ENCODE measurements at regions not wholly inside any gene's neighbourhood (a gene's known extent, or its start where the extent isn't known, plus 50 kb on each side); places are given as distances from the start of the nearest gene placed in this dataset.

DNA sequence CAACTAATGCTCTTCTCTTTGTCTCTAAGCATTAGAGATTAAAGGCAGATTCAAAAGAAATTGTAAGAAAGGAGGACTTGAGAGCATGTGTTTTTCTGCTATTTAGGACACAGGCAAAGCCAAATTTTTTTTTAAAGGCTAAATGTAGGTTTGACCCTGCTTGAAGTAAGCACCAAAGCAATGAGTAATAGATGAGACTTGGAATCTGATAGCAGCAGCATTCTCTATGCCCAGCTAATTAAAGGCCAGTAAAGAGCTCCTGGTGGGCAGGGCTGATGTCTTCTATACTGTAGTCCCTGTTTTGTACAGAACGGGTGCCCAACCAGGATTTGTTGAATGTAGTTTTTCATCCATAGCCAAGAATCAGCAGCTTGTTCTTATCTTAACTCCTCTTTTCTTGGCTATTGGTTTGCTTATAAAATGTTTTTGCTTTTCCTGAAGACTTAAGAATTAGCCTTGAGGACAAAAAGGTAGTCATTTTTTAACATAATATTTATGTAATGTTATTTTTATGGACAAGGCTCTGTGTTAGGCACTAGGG, 179.6 kb downstream of the LMO4 start:
- DNase-seq (ENCODE audit: low read depth in 2 of 2), result no peak

DNA sequence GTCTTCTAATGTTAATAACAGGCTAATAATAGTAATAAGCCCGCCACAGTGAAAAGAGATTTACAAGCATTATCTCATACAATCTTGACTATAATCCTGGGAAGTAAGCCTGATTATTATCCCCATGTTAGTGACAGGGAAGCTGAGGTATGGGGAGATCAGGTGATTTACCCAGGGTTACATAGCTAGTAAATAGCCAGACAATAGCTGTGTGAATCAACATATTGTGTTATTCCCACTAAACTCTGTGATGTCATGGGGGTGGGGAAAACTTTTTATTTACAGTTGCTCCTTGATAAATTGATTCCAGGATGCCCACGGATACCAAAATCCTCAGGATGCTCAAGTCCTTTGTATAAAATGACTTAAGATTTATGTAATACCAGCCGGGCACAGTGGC, 181.9 kb downstream of the LMO4 start:
- no peak for DNase-seq (ENCODE audit: low read depth in 2 of 2)

DNA sequence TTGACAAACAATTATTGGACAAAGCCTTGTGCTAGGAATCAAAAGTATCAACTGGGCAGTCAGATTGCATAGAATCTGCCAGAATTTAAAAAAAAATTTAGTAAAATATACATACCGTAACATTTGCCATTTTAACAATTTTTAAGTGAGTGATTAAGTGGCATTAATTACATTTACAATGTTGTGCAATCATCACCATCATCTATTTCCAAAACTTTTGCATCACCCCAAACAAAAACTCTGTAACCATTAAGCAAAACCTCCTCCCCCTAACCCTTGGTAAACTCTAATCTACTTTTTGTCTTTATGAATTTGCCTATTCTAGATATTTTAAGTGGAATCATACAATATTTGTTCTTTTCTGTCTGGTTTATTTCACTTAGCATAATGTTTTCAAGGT, 182.8 kb downstream of the LMO4 start:
- no peak for DNase-seq (ENCODE audit: low read depth in 2 of 2)

DNA sequence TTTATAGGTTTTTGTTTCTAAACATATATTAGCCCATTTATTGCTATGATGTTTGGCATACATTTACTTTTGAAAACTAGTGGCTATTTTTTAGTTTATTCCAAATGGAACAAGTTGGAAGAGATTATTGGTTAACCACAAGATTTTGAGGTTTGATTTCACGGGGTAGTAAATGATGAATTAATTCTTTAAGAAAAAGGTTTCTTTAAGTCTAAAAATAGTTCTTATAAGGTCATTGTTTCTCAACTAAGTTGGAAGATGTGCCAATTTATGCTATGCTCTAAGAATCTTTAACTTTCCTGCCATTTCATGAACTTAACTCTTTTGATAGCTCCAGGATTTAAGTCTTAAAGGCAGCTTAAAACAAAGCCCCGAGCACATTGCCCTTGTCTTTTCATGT, 183.8 kb downstream of the LMO4 start:
- DNase-seq (ENCODE audit: low read depth in 2 of 2), result no peak

DNA sequence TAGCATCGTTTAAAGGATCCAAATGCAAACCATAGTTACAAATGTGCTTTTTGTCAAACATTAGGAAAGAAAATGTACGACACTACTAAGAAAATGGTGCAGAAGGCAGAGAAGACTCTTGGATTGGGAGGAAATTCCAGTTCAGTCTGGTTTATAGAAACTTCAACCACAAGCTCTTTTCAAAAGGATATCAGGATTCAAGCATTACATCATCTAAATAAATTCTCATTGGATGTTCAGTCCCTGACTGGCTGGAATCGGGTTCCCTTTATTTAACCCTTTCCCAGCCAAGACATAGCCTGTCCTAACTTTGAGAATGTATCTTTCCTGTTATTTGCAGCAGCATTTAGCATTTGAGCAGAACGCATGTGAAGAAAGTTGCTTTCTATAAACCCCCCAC, 184.6 kb downstream of the LMO4 start:
- DNase-seq (ENCODE audit: low read depth in 2 of 2), result no peak

DNA sequence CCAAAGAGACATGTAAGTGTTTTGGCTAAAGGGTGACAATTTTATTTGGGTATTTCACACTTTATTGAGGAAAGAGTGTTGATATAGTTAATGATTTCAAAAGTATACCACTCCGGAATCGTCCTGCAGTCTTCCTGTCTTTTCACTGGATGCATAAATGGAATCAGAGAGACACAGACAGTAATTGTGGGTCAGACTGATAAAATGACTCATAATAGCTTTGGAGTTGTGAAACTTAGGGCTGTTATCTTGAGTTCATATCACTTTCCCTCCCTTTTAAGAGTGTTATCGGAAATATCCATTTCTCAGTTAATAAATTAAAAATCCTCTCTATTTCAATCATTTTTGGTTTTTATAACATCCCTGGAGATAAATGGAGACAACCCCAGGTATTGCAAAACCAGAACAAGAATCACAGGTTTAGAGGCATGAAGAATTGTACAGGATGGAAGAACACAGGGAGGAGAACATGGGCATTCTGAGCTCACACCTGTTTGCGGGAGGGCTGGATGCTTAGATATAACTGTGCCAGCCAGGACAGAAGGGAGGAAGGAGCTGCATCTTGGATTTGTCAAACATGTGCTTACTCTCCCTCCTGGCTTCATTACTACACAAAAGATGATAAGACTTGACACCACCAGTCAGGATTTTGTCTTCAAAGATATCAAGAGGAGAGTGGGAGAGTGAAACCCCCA, 185.4 kb downstream of the LMO4 start:
- DNase-seq (ENCODE audit: low read depth in 2 of 2), result no peak

DNA sequence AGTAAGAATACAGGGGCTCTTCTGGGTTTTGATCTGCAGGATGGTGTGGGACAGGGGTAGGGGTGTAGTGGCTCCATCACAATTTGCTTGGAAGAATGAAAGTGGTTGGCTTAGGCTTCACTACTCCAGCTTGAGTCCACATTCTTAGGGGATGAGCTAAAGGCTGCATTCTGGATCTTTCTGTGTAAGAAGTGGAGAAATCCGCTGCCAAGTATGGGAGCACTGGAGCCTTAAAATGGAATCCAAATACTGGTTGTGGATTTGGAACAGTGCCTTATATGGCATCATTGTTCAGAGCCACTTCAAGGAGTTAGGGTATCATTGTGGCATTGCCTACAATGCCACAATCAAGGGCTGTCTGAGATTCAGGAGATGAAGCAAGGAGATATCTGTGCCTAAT, 187.1 kb downstream of the LMO4 start:
- DNase-seq (ENCODE audit: low read depth in 2 of 2), result no peak

DNA sequence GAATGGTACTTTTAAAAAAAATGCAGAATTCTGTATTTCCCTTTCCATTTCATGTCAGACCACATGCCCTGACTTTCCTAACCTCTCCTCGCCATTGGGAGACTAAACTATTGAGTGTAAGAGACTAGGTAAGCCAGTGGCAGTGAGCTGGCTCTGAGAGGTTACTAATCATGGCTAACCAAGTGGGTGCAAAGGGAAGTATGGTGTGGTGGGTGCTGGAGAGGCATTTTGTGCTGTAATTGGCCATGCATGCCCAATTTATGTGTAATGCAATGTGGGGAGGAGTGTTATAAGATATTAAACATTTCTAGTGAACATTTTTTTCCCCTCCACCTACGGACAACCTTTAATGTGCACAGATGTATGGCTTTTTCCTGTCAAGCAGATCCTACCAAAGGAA, 190.1 kb downstream of the LMO4 start:
- DNase-seq (ENCODE audit: low read depth in 2 of 2), result no peak

DNA sequence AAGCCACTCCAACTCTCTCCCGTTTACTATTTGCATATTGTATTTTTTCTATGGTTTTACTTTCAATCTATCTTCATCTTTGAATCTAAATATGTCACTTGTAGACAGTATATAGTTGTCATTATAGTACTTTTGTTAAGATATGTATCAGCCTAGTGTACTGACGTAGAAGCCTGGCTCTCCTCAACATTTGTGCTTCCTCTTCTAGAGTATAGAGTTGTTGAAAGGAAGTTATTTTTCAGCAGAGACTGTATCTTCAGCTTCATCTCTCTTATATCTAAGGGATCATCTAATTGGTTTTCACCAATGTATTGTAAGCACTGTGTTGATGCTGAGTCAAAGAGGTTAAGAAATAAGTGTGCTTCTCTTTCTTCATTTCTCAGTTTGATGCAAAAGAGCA, 192.8 kb downstream of the LMO4 start:
- DNase-seq (ENCODE audit: low read depth in 2 of 2), result no peak

DNA sequence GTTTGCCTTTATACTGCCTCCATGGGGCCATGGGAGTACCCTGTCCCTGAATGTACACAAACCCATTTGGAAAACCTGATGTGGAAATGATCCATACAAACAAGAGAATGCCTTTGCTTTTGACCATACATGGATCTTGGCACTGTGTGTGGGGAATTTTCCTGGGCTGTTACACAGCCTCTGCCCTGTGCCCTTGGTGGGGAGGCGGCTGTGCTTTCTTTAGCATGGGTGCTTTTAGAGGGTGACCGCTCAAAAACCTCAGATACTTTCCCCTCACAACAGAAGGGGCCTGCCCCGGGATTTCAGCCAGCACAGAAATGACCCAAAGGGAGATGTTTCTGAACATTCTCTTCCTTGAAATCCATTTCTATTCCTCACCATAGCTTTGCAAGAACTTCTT, 194.8 kb downstream of the LMO4 start:
- DNase-seq (ENCODE audit: low read depth in 2 of 2), result no peak

DNA sequence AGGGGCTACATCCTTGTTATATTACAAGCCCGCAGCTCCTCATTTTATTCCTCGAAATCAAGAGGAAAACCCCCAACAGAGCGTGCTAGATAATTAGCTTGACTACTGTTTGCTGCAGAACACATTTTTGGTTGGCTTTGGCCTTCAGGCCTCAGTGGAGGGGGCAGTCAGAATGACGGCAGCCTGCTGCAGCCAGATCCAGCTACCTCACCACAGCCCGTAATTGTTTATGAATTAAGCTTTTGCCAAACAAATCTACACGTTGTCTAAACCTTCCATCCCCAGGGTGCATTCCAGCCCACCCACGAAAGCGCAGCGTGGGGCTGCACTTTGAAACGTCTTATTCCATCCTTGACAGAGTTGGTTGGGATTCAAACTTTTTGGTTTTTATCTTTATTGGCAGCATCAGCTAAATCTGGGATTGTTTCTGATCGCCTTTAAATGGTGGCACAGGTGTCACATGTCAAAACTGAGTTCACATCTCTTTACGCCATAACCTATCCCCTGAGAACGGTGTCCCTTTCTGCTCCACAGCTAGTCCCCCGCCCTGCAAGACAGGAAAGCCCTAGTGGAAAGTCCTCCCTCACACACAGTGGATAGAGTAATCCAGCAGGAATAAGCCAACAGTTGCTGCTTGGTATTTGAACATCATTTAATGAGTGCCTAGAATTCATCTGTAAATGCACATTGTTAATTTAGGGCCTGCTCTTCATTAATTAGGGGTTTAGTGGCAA, 195.5 kb downstream of the LMO4 start:
- no peak for DNase-seq (ENCODE audit: low read depth in 2 of 2)

DNA sequence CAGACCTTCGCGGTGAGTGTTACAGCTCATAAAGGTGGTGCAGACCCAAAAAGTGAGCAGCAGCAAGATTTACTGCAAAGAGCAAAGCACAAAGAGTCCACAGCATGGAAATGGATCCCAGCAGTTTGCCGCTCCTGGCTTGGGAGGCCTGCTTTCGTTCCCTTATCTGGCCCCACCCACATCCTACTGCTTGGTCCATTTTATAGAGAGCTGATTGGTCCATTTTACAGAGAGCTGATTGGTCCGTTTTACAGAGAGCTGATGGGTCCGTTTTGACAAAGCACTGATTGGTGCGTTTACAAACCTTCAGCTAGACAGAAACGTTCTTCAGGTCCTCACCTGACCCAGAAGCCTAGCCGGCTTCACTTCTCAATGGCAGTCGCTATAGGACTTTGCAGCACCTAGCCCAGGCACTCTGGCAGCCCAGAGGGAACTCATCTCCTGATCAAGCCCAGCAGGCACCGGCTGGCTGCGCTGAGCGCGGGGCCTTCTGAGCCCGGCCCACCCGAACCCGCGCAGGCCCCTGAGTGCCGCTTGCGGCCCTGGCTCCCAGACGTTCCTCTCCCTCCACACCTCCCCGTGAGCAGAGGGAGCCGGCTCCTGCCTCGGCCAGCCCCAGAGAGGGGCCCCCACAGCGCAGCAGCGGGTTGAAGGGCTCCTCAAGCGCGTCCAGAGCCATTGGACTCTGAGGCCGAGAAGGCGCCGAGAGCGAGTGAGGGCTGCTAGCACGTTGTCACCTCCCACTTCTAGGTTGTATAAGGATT, 200.3 kb downstream of the LMO4 start:
- no peak for DNase-seq (ENCODE audit: low read depth in 2 of 2)

DNA sequence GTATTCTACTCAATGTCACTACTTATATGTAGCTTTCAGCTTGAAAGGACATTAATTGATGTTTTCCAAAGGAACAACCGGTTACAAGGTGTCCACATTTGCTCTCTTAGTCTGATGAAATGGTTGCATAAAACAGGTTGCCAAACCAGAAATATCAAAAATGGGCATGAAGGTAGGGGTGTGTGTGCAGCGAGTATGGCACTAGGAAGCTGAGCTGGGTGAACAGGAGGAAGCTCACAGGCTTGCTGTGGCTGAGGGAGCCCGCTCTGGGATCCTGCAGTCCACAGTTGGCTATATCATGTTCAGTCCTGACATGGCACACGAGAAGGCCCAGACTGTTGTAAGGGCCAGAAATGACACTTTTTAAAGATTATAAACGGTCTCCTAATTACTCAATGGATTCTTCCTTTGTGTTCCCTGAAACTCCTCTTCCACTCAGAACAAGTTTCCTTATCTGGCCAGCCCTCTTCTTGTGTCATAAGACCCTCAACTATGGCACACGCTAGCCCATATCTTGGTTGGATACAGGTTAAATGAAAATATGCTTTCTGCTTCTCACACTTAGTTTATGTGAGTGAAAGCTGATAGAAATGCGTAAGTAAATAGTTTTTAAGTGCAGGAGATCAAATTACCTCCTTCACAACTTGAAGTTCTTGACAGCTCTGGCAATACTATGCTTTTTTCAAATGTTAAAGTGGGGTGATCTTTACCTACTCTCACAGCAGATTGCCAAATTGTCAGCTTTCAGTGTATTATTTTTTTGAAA, 201.5 kb downstream of the LMO4 start:
- no peak for DNase-seq (ENCODE audit: low read depth in 2 of 2)

DNA sequence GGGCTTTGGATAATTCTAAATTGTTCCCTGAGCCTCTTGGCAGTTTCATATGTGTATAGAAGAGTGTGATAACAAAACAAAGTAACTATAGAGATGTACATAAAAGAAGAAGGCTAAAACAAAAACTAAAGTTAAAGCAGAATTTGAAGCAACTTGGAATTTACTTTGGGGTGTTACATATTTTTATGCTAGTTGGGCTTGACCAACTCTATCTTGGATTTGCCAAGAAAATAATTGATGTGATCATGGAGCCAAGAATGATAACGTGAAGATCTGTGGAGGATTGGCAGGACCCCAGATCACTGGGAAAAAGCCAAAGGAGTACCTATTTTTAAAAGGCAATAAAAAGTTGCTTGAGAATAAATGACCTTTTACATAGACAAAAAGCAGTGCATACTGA, 206.9 kb downstream of the LMO4 start:
- no peak for DNase-seq (ENCODE audit: low read depth in 2 of 2)

DNA sequence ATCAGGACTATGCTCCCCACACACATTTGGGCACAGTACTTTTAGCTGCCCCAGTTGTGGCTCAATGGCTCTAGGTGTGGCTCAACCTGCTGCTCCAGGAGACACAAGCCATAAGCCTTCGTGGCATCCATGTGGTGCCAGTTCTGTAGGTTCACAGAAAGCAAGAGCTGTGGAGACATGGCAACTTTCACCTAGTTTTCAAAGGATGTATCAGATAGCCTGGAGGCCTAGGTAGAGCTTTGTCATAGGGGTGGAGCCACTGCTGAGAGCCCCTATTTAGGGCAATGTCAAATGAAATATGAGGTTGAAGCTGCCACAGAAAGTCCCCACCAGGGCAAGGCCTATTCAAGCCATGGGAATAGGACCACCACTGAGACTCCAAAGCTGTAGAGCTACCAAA, 210.5 kb downstream of the LMO4 start:
- DNase-seq (ENCODE audit: low read depth in 2 of 2), result no peak

DNA sequence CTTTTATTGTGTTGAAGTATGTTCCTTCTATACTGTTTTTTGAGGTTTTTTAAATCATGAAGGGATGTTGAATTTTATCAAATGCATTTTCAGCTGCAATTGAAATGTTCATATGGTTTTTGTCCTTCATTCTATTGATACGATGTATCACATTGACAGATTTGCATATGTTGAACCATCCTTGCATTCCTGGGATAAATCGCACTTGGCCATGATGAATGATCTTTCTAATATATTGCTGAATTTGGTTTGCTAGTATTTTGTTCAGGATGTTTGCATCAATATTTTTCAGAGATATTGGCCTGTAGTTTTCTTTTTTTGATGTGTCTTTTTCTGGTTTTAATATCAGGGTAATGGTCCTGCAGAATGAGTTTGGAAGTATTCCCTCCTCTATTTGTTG, 214.0 kb downstream of the LMO4 start:
- no peak for DNase-seq (ENCODE audit: low read depth in 2 of 2)

DNA sequence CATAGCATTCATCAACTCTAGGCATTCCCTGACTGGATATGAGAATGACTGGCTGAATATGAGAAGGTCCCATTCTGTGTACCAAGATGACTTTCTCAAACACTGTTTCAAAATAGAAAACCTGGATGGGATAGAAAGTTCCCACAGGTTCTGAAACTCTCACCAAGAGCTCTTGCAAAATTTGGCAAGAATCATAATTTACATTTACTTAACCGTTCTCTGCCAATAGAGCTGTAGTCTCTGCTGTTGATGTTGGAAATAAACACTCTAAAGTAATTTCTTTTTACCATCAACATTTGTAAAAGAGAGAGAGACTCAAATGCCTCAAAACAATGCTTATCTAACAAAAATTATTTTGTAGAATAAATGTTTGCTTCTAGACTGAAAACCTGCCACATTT, 221.1 kb downstream of the LMO4 start:
- DNase-seq (ENCODE audit: low read depth in 2 of 2), result no peak

DNA sequence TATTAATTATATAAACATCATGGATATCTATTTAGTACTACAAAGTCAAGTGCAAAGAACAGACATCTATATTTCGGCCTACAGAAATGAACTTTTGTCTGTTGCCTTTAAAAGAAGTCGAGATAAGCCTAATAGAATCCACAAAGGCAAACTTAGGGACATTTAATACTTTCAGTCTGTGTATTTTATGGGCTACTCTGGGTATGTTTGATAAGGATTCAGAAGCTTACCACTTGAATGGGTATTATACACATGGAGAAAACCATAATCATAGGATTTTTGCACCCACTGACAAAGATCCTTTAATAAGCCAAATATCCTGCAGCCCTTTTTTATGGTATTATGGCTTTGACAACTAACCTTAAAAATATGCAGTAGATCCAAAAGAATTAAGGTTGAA, 224.8 kb downstream of the LMO4 start:
- DNase-seq (ENCODE audit: low read depth in 2 of 2), result no peak

DNA sequence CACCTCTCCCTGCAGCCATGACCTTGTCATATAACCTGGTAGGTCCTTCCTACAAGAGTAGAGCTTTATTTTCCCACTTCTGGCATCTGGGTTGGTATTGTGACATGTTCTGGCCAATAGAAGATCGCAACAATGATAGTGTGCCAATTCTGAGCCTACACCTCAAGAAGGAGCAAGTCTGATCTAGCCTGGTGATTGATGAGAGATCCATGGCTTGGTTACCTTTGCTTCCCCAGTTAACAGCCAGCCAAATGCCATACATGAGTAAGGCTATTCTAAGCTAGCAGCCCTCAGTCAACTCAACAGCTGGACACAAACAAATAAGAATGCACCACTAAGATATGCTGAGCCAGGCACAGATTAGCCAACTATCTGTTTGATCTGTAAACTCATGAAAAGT, 226.7 kb downstream of the LMO4 start:
- no peak for DNase-seq (ENCODE audit: low read depth in 2 of 2)

DNA sequence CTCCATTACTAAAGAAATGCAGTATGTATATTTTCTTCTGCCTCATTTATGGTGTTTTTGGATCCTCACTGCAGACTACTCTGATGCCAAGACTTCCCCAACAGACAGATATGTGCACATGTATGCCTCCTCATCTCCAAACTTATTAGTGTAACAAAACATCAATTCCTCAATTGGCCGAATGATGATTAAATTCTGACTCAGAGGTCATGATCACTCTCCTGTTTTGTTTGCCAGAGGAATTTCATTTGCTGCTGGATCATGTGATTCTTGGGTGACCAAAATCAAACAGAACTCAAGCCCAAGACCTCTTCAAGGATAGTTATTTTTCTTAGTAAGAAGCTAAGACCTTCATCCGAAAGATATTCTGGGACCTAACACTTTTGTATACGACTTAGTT, 227.6 kb downstream of the LMO4 start:
- DNase-seq (ENCODE audit: low read depth in 2 of 2), result no peak

DNA sequence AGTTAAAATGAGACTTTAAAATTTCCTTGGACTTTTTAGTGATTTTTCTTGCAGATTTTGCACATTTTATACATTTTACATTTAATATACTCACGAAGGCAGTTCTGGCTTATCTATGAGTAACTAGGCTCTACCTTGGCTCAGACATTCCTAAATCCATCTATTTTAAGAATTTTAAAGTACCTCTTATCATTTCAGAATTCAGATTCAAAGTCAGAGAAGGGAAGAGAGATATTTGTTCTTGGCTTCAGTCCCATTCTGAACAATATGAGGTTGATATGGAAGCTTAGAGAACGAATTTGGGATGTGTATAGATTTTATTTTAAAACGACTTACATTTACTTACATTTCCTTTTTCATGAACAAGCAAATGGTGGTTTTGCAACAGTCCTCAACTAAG, 230.2 kb downstream of the LMO4 start:
- DNase-seq (ENCODE audit: low read depth in 2 of 2), result no peak

DNA sequence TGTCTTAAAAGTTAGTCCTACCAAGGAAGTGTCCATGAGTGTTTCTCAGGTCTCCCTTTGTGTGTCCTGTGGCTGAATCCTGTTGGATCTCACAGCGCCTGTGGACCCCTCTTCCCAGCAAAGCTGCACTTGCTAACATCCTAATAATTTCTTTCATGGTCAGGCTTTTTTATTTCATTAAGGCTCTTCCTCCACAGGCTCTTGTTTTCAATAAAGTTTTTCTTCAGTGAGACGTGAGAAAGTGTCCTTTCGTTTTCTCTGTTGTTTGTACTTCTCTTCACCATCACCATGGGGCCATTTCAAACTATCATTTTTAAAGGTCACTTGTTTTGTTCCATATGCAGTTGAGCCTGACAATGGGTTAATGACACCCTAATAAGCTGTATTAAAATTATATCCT, 231.5 kb downstream of the LMO4 start:
- no peak for DNase-seq (ENCODE audit: low read depth in 2 of 2)

Data from stimulated activated CD8-positive, alpha-beta memory T cell treated with anti-CD3 and anti-CD28 coated beads, Interleukin-7, amount 100 ng/mL, for 1 hour (primary cell).